ENCODE measurements at regions not wholly inside any gene's neighbourhood (a gene's known extent, or its start where the extent isn't known, plus 50 kb on each side); places are given as distances from the start of the nearest gene placed in this dataset.

DNA sequence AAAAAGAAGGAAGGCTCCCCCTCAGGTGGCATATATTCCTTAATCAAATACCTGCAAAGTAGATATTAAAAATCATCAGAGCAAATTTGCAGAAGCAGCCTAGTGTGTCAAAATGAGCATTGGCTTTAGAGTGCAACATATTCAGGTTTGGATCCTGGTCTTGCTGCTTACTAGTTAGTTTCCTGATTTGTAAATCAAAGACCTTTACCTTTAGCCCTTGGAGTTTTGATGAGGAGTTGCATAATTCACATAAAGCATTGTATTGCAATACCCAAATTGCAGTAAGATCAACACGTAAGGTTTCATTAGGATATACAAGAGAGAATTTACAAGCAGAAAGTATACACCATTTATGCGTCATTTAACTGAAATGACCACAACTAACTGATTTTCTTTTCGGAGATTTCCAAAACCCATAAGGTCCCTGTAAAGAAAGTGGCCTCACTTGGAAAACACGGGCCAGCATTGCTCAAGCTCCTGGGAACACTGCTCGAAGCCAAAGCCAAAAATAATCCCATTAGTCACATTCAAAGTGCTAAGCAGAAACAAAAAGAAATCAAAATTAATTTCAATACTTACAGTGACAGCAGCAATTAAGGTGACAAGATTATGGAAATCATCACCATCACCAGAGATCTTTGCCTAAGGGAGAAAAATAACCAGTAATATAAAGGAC, 415.9 kb upstream of the ERCC4 start:
- WGBS (ENCODE audit: insufficient coverage, low coverage, low lambda C conversion rate, missing lambda C conversion rate), result 64% methylated on average over 5 of the region's 5 CpGs
- H3K27ac ChIP-seq, result no peak overlapping the region
- no peak overlapping the region for H3K4me3 ChIP-seq
- TF ChIP-seq POLR2A (IDR thresholded peaks at IDR 0.05), result no peak
- TF ChIP-seq, protein P1, sequence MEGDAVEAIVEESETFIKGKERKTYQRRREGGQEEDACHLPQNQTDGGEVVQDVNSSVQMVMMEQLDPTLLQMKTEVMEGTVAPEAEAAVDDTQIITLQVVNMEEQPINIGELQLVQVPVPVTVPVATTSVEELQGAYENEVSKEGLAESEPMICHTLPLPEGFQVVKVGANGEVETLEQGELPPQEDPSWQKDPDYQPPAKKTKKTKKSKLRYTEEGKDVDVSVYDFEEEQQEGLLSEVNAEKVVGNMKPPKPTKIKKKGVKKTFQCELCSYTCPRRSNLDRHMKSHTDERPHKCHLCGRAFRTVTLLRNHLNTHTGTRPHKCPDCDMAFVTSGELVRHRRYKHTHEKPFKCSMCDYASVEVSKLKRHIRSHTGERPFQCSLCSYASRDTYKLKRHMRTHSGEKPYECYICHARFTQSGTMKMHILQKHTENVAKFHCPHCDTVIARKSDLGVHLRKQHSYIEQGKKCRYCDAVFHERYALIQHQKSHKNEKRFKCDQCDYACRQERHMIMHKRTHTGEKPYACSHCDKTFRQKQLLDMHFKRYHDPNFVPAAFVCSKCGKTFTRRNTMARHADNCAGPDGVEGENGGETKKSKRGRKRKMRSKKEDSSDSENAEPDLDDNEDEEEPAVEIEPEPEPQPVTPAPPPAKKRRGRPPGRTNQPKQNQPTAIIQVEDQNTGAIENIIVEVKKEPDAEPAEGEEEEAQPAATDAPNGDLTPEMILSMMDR (IDR thresholded peaks at IDR 0.05), result no peak
- ATAC-seq, result peak in 3 of 4 donors; percentile 38 to 83 (median 48)
- H3K4me1 ChIP-seq, result peaks cover 0 to 5% (median 0%) of the 10 kb centered on the region in 4 donors
- H3K36me3 ChIP-seq, result no peaks in the 10 kb centered on the region
- DNase-seq, result no peak
- H3K27me3 ChIP-seq, result no peaks in the 10 kb centered on the region
- intact Hi-C loops (cut with DNase I), result no loop called here
- no peaks in the 10 kb centered on the region for H3K9me3 ChIP-seq

GRCh38 chr16:13507530-13507929, 412.4 kb upstream of the ERCC4 start:
- Histone ChIP-seq H3K27me3 (no peaks in the 10 kb centered on the region), H3K4me3 (no peak overlapping the region), H3K36me3 (no peaks in the 10 kb centered on the region), H3K27ac (no peak overlapping the region), H3K9me3 (no peaks in the 10 kb centered on the region), H3K4me1 (peaks cover 0 to 5% (median 0%) of the 10 kb centered on the region in 4 donors)
- no peak for TF ChIP-seq POLR2A (IDR thresholded peaks at IDR 0.05)
- intact Hi-C loops (cut with DNase I), result no loop called here
- ATAC-seq, result no peak
- DNase-seq, result no peak
- WGBS (ENCODE audit: insufficient coverage, low coverage, low lambda C conversion rate, missing lambda C conversion rate), result 59% methylated on average over 5 of the region's 5 CpGs

- no peaks in the 10 kb centered on the region for H3K27me3 ChIP-seq
- no peak for ATAC-seq
- DNase-seq, result no peak
- H3K4me3 ChIP-seq, result no peak overlapping the region
- intact Hi-C loops (cut with DNase I), result no loop called here
- WGBS (ENCODE audit: insufficient coverage, low coverage, low lambda C conversion rate, missing lambda C conversion rate), result 59% methylated on average over 5 of the region's 5 CpGs
- TF ChIP-seq, protein P1 (IDR thresholded peaks at IDR 0.05), result peak in 3 of 4 donors; percentile 7 to 26 (median 21)
- no peak for TF ChIP-seq POLR2A (IDR thresholded peaks at IDR 0.05)
- no peaks in the 10 kb centered on the region for H3K36me3 ChIP-seq
- H3K27ac ChIP-seq, result no peak overlapping the region
- no peaks in the 10 kb centered on the region for H3K9me3 ChIP-seq
- no peaks in the 10 kb centered on the region for H3K4me1 ChIP-seq
These were observed 409.4 kb upstream of the ERCC4 start for GRCh38 chr16:13510425-13511151.

- TF ChIP-seq, protein P1 (IDR thresholded peaks at IDR 0.05), result no peak
- TF ChIP-seq POLR2A (IDR thresholded peaks at IDR 0.05), result no peak
- no peaks in the 10 kb centered on the region for H3K4me1 ChIP-seq
- H3K27ac ChIP-seq, result no peak overlapping the region
- intact Hi-C loops (cut with DNase I), result no loop called here
- no peaks in the 10 kb centered on the region for H3K36me3 ChIP-seq
- H3K27me3 ChIP-seq, result no peaks in the 10 kb centered on the region
- DNase-seq (no peak), ATAC-seq (no peak)
- no peaks in the 10 kb centered on the region for H3K9me3 ChIP-seq
- WGBS (ENCODE audit: insufficient coverage, low coverage, low lambda C conversion rate, missing lambda C conversion rate), result 75% methylated on average over 2 of the region's 3 CpGs
- no peak overlapping the region for H3K4me3 ChIP-seq
These were observed 402.1 kb upstream of the ERCC4 start for GRCh38 chr16:13517841-13518240.

DNA sequence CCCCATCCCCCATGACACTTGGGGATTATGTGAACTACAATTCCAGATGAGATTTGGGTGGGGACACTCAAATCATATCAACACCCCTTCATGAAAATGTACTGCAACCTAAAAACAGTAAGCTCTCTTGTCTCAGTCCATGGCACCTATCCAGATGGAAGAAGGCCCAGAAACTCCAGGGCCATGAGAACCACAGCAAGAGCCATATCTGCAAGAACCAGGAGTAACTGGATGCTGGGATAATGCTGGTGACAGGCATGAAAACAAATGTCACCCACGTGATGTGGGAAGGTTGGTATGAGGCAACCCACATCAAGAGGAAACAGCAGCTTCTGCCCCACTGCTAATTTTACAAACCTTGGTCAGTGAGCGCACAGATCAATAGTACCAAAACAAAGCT, 400.1 kb upstream of the ERCC4 start:
- ATAC-seq (no peak), DNase-seq (no peak)
- no peaks in the 10 kb centered on the region for H3K9me3 ChIP-seq
- no peak for TF ChIP-seq POLR2A (IDR thresholded peaks at IDR 0.05)
- intact Hi-C loops (cut with DNase I), result no loop called here
- no peaks in the 10 kb centered on the region for H3K27me3 ChIP-seq
- H3K36me3 ChIP-seq, result no peaks in the 10 kb centered on the region
- no peak overlapping the region for H3K27ac ChIP-seq
- WGBS (ENCODE audit: insufficient coverage, low coverage, low lambda C conversion rate, missing lambda C conversion rate), result 50% methylated on average over 1 of the region's 2 CpGs
- H3K4me3 ChIP-seq, result no peak overlapping the region
- no peaks in the 10 kb centered on the region for H3K4me1 ChIP-seq

All from right lobe of liver (tissue), 6 donors.